Kidney epithelial cell (primary cell): ENCODE measurements at regions not wholly inside any gene's neighbourhood (a gene's known extent, or its start where the extent isn't known, plus 50 kb on each side); places are given as distances from the start of the nearest gene placed in this dataset.

Experiments used
- DNase-seq: peaks from one replicate; pipeline ENCODE4 v3.0.0-alpha.2; 2010; ENCODE audit warnings: low read depth
- H3K27me3 ChIP-seq: 2 replicates; pipeline ENCODE4 v1.6.0; 2011; ENCODE audit warnings: low read length; ENCODE audit not compliant: control insufficient read depth, insufficient read depth
- H3K36me3 ChIP-seq: 2 replicates; pipeline ENCODE4 v1.5.1; 2011; ENCODE audit warnings: low read length; ENCODE audit not compliant: control insufficient read depth, insufficient read depth
- H3K4me3 ChIP-seq: 2 replicates; pipeline ENCODE4 v1.5.1; 2011; ENCODE audit warnings: low read depth, mild to moderate bottlenecking, control low read depth, low read length
- CTCF ChIP-seq: IDR thresholded peaks from 2 replicates; pipeline ENCODE4 v1.5.1; 2011; ENCODE audit warnings: mild to moderate bottlenecking, moderate library complexity, low read length, control low read depth, inconsistent platforms; ENCODE audit not compliant: insufficient read depth, poor library complexity, severe bottlenecking

DNA sequence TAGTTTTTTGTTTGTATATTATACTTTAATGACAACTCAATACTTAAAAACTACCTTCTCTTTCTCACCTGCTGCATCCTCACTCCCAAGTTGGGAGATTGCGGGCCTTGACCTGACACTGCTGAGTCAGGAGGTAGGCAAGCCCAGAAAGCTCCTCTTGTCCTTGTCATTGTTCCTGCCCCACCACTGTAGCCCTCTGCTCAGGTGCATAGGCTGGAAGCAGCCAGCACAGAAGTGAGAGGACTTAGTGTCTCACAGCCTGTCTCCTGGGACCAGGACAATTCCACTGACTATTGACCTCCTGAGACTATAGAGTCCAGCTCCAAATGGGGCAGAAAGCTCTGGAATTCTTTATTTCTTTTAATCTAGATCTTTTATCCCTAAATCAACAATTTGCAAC lies 123.5 kb upstream of the NDP start:
- H3K36me3 ChIP-seq: no peaks in the 10 kb centered on the region
- TF ChIP-seq CTCF: no peak
- no peak for DNase-seq
- H3K27me3 ChIP-seq: no peaks in the 10 kb centered on the region
- no peak overlapping the region for H3K4me3 ChIP-seq

- Histone ChIP-seq H3K27me3 (no peaks in the 10 kb centered on the region), H3K36me3 (no peaks in the 10 kb centered on the region), H3K4me3 (no peak overlapping the region)
- DNase-seq: no peak
- no peak for TF ChIP-seq CTCF
Observed at GRCh38 chrX:44094821-44095530, 121.8 kb upstream of the NDP start.

- Histone ChIP-seq H3K4me3 (no peak overlapping the region), H3K27me3 (no peaks in the 10 kb centered on the region), H3K36me3 (no peaks in the 10 kb centered on the region)
- no peak for DNase-seq
- TF ChIP-seq CTCF: no peak
Observed at GRCh38 chrX:44093431-44093830, 120.2 kb upstream of the NDP start.

GRCh38 chrX:44092778-44093177 lies 119.6 kb upstream of the NDP start:
- Histone ChIP-seq H3K36me3 (no peaks in the 10 kb centered on the region), H3K4me3 (no peak overlapping the region), H3K27me3 (no peaks in the 10 kb centered on the region)
- DNase-seq: no peak
- no peak for TF ChIP-seq CTCF

DNA sequence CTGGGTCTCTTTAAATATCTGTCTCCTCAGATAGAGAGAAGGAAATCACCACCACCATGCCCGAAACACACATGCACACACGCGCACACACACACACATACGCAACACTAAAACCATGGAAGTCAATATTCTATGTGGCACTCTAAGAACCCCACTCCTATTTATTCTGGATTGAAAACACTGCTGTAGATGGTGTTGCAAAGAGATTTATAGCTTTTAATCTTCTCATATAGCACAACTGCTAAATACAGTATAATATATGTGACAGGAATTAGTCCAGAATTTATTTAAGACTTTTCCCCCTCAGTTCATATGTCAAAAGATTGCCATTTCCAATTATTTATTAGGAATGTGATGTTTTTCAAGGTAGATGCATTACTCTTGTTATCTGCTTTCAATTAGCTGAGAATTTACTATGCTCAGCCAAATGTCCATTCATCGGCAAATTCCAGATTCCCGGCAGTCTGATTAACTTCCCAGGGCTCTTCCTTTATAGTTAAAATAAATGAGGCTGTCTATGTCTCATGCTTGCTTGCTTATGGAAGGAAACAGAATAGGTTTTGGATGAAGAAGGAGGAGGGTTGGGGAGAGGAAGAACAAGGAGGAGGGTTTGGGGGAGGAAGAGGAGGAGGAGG lies 115.4 kb upstream of the NDP start:
- no peak overlapping the region for H3K4me3 ChIP-seq
- DNase-seq: no peak
- no peaks in the 10 kb centered on the region for H3K27me3 ChIP-seq
- no peak for TF ChIP-seq CTCF
- no peaks in the 10 kb centered on the region for H3K36me3 ChIP-seq

DNA sequence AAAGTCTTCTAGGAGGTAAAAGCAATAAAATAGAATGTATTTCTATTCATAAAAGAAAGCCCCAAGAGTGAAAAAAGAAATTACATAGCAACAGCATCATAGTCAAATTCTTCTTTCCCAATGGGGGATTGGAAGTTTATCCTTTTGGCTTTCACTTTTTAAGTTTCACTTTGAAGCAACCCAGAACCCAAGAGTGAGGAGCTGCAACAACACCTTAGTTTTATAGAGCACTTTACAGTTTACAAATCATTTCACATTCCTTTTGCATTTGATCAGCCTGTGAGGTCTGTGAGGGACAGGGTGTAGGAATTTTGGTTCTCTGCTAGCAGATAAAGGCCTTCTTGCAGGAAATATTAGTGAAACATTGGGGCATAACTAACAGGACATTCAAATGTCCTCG lies 112.0 kb upstream of the NDP start:
- H3K4me3 ChIP-seq: no peak overlapping the region
- no peak for TF ChIP-seq CTCF

More for the DNA sequence above, 112.0 kb upstream of the NDP start:
- DNase-seq: no peak
- Histone ChIP-seq H3K36me3 (no peaks in the 10 kb centered on the region), H3K27me3 (no peaks in the 10 kb centered on the region)
